OCI-LY1 (cell line): ENCODE measurements at regions not wholly inside any gene's neighbourhood (a gene's known extent, or its start where the extent isn't known, plus 50 kb on each side); places are given as distances from the start of the nearest gene placed in this dataset.

Experiments used
- H2AFZ ChIP-seq: fragments of 200-600 bp; sonication (generic), shearing (Covaris generic); 2 replicates; pipeline ENCODE4 v1.6.0; 2014; ENCODE audit warnings: antibody characterized with exemption, mild to moderate bottlenecking, low read length
- H3F3A ChIP-seq: fragments of 200-600 bp; sonication (generic), shearing (Covaris generic); 2 replicates; pipeline ENCODE4 v1.6.0; 2014; ENCODE audit warnings: mild to moderate bottlenecking, antibody characterized with exemption, low read length, moderate library complexity; ENCODE audit not compliant: insufficient read depth
- H3K27ac ChIP-seq: fragments of 200-600 bp; sonication (generic); 2 replicates; pipeline ENCODE4 v1.5.1; 2014; ENCODE audit warnings: low read length, mixed run types, mild to moderate bottlenecking, low read depth; ENCODE audit not compliant: poor library complexity, severe bottlenecking
- H3K27me3 ChIP-seq: fragments of 200-600 bp; sonication (generic); 2 replicates; pipeline ENCODE4 v1.6.0; 2014; ENCODE audit warnings: antibody characterized with exemption, mild to moderate bottlenecking, low read length, moderate library complexity; ENCODE audit not compliant: insufficient read depth
- H3K36me3 ChIP-seq: fragments of 200-600 bp; sonication (generic); 2 replicates; pipeline ENCODE4 v1.6.1; 2014; ENCODE audit warnings: mild to moderate bottlenecking, antibody characterized with exemption, low read length, moderate library complexity, mixed read lengths; ENCODE audit not compliant: insufficient read depth
- H3K4me1 ChIP-seq: fragments of 200-600 bp; sonication (generic); 2 replicates; pipeline ENCODE4 v1.5.1; 2014; ENCODE audit warnings: mild to moderate bottlenecking, low read length, moderate library complexity; ENCODE audit not compliant: insufficient read depth, severe bottlenecking
- H3K4me2 ChIP-seq: fragments of 200-600 bp; sonication (generic), shearing (Covaris generic); 2 replicates; pipeline ENCODE4 v1.6.1; 2014; ENCODE audit warnings: low read length
- H3K4me3 ChIP-seq: fragments of 200-600 bp; sonication (generic); 2 replicates; pipeline ENCODE4 v1.5.1; 2014; ENCODE audit warnings: low read length, low read depth, mild to moderate bottlenecking, mixed read lengths; ENCODE audit not compliant: poor library complexity, severe bottlenecking
- H3K79me2 ChIP-seq: fragments of 200-600 bp; shearing (Covaris generic); 2 replicates; pipeline ENCODE4 v1.6.1; 2016; ENCODE audit warnings: mixed run types, low read length, mixed read lengths; ENCODE audit not compliant: insufficient read depth
- H3K9ac ChIP-seq: fragments of 200-600 bp; sonication (generic), shearing (Covaris generic); 2 replicates; pipeline ENCODE4 v1.6.1; 2014; ENCODE audit warnings: mild to moderate bottlenecking, low read length, mixed read lengths
- H3K9me2 ChIP-seq: fragments of 200-600 bp; sonication (generic), shearing (Covaris generic); 2 replicates; pipeline ENCODE4 v1.6.1; 2014; ENCODE audit warnings: low read depth, mild to moderate bottlenecking, low read length, mixed read lengths
- H3K9me3 ChIP-seq: fragments of 200-600 bp; shearing (Covaris generic); 2 replicates; pipeline ENCODE4 v1.6.1; 2014; ENCODE audit warnings: low read length, mixed read lengths
- H4K20me1 ChIP-seq: fragments of 200-600 bp; sonication (generic), shearing (Covaris generic); 2 replicates; pipeline ENCODE4 v1.6.0; 2016; ENCODE audit warnings: mild to moderate bottlenecking, low read length; ENCODE audit not compliant: insufficient read depth
- EZH2 ChIP-seq: fragments of 200-600 bp; sonication (generic), shearing (Covaris generic); IDR thresholded peaks from 2 replicates; pipeline ENCODE4 v1.8.0; 2017; ENCODE audit warnings: borderline replicate concordance, mixed run types, mild to moderate bottlenecking, antibody characterized with exemption, low read length, moderate library complexity, mixed read lengths
- TF ChIP-seq, protein P1 (sequence below): fragments of 200-600 bp; sonication (generic), shearing (Covaris generic); IDR thresholded peaks from 2 replicates; pipeline ENCODE4 v1.5.1; 2017; ENCODE audit warnings: mild to moderate bottlenecking, antibody characterized with exemption, low read length, moderate library complexity, mixed read lengths

DNA sequence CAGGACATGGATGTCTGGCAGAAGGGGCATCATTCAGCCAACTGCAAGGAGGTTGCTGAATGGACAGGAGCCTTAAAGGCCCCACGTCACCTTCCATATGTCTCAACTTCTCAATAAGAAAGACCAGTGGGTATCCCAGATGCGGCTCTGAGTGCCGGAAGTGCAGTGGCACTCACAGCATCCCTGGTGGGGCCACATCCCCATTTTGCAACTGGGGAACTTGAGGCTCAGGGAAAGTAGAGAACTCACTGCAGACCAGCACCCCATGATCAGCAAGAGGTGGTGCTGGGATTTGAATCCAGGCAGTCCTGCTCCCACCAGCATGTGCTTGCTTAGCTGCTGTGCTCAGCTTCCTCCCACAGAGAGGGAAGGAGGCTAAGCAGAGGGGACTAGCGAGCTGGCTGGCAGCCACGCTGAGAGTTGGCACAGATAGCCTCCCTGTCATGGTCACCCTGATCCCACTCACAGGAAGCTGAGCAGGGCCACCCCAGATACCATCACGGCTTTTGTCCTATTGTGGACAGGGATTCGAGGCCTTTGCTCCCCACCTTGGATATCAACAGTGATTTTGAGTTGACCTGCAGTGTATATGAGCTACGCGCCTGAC, 294.2 kb upstream of the FOXF1 start:
- Histone ChIP-seq H3K79me2 (no peaks in the 10 kb centered on the region), H3K27ac (no peak overlapping the region), H3K4me1 (no peaks in the 10 kb centered on the region), H4K20me1 (no peaks in the 10 kb centered on the region), H3K4me3 (no peak overlapping the region), H3K36me3 (no peaks in the 10 kb centered on the region), H3K27me3 (peaks cover 5% of the 10 kb centered on the region; the same call in 1 of the 2 replicates), H3K9me3 (no peaks in the 10 kb centered on the region), H3K9ac (no peak overlapping the region), H3K9me2 (no peaks in the 10 kb centered on the region), H3F3A (no peaks in the 10 kb centered on the region), H2AFZ (no peak overlapping the region), H3K4me2 (no peak overlapping the region)
- TF ChIP-seq, protein P1, sequence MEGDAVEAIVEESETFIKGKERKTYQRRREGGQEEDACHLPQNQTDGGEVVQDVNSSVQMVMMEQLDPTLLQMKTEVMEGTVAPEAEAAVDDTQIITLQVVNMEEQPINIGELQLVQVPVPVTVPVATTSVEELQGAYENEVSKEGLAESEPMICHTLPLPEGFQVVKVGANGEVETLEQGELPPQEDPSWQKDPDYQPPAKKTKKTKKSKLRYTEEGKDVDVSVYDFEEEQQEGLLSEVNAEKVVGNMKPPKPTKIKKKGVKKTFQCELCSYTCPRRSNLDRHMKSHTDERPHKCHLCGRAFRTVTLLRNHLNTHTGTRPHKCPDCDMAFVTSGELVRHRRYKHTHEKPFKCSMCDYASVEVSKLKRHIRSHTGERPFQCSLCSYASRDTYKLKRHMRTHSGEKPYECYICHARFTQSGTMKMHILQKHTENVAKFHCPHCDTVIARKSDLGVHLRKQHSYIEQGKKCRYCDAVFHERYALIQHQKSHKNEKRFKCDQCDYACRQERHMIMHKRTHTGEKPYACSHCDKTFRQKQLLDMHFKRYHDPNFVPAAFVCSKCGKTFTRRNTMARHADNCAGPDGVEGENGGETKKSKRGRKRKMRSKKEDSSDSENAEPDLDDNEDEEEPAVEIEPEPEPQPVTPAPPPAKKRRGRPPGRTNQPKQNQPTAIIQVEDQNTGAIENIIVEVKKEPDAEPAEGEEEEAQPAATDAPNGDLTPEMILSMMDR = no peak
- no peak for TF ChIP-seq EZH2

DNA sequence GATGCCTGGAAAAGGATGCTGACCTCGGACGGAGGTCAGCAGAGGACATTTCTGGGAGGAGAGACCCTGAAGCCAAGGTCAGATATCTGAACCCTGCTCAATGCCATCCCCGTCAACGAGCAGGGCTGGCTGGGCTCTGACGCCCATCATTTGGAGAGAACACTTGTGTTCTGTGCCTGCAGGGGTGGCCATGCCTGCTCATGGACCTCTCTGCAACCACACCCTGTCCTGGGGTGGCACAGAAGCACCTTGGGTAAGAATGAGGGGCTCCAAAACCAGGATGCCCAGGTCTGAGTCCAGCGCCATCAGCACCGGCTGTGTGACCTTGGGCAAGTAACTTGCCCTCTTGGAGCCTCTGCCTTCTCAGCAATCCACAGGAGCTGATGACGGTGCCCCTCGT, 293.7 kb upstream of the FOXF1 start:
- no peak overlapping the region for H3K27ac ChIP-seq
- H3K4me1 ChIP-seq = no peaks in the 10 kb centered on the region
- no peak overlapping the region for H2AFZ ChIP-seq
- no peaks in the 10 kb centered on the region for H3K36me3 ChIP-seq
- no peak overlapping the region for H3K4me3 ChIP-seq
- no peaks in the 10 kb centered on the region for H3F3A ChIP-seq
- H3K4me2 ChIP-seq = no peak overlapping the region
- H3K27me3 ChIP-seq = peaks cover 5% of the 10 kb centered on the region; the same call in 1 of the 2 replicates
- H3K9ac ChIP-seq = no peak overlapping the region
- H3K9me3 ChIP-seq = no peaks in the 10 kb centered on the region
- H3K79me2 ChIP-seq = no peaks in the 10 kb centered on the region
- TF ChIP-seq EZH2 = no peak
- TF ChIP-seq, protein P1 = no peak
- H3K9me2 ChIP-seq = no peaks in the 10 kb centered on the region
- H4K20me1 ChIP-seq = no peaks in the 10 kb centered on the region

DNA sequence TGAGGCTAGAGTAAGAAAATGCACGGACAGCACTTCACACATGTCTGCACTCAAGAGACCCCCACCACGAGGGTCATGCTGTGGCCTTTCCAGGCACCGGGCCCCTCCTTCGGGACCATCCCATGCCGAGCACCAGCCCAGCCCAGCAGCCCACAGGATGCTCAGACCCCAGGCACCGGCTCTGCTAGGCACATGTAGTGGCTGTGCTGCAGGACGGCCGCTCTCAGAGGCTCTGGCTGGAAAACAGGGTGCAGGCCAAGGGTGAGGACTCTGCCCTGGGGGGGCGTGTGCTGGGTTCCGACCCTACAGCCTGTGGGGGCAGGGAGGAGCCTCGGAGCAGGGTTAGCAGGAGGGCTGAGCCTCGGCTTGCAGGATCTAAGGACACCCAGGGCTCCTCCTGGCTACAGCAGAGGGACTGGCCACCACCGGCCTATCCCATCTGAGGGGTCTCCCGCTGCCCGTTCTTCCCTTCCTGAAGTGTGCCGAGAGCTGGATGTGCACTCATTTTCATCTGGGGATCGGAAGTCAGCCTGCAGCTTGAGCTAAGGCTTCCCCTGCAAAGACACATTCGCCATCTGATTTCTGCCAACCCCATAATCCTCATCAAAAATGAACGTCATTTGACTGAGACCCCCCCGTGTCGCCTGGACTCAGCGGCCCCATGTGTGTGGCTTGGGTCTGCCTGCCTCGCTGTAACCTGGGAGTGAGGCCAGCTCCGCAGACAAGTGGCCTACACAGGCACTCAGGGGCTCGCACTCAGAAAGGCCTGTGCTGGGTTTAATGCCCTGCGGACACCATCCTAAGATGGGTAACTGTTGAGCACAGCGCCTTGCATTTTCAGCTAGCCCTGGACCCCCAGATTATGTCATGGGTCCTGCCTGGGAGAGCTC, 293.1 kb upstream of the FOXF1 start:
- Histone ChIP-seq H3K27ac (no peak overlapping the region), H3K4me3 (no peak overlapping the region), H3F3A (no peaks in the 10 kb centered on the region), H3K27me3 (0 out of 2 replicates have a peak, but pooled peaks cover 5% of the 10 kb centered on the region), H3K36me3 (no peaks in the 10 kb centered on the region), H2AFZ (no peak overlapping the region), H3K4me2 (no peak overlapping the region), H3K9me3 (no peaks in the 10 kb centered on the region), H3K9me2 (no peaks in the 10 kb centered on the region), H3K79me2 (no peaks in the 10 kb centered on the region), H3K9ac (no peak overlapping the region), H3K4me1 (no peaks in the 10 kb centered on the region), H4K20me1 (no peaks in the 10 kb centered on the region)
- TF ChIP-seq, protein P1 = no peak
- no peak for TF ChIP-seq EZH2
